Activated naive CD4-positive, alpha-beta T cell treated with anti-CD3 and anti-CD28 coated beads for 36 hours (primary cell): ENCODE measurements at regions not wholly inside any gene's neighbourhood (a gene's known extent, or its start where the extent isn't known, plus 50 kb on each side); places are given as distances from the start of the nearest gene placed in this dataset.
"Not testable (repeated sequence)": the region's sequence is repeated elsewhere in the genome, so short reads cannot be mapped to it uniquely, and the experiment has no call there.

Experiments
- CTCF ChIA-PET: fragments of 350-600 bp; sonication (Branson Sonifier 250); formaldehyde crosslinking; loops from one replicate; lab custom pipeline; 2021; ENCODE audit warnings: antibody characterized with exemption; lab: Charles Lee
- DNase-seq: peaks from one replicate; pipeline ENCODE4 v3.0.0-alpha.2; 2020
- H3K27ac Mint-ChIP-seq: one replicate; pipeline ENCODE4 v1.8.0; 2021; ENCODE audit warnings: mild to moderate bottlenecking, mixed read lengths
- H3K27me3 Mint-ChIP-seq: one replicate; pipeline ENCODE4 v1.8.0; 2021; ENCODE audit warnings: low read depth, mixed read lengths
- H3K36me3 Mint-ChIP-seq: one replicate; pipeline ENCODE4 v1.8.0; 2021; ENCODE audit warnings: low read depth, mixed read lengths
- H3K4me1 Mint-ChIP-seq: one replicate; pipeline ENCODE4 v1.8.0; 2021; ENCODE audit warnings: low read depth, mixed read lengths
- H3K4me3 Mint-ChIP-seq: one replicate; pipeline ENCODE4 v1.8.0; 2021; ENCODE audit warnings: mild to moderate bottlenecking, moderate library complexity, mixed read lengths
- H3K9me3 Mint-ChIP-seq: one replicate; pipeline ENCODE4 v1.8.0; 2021; ENCODE audit warnings: mixed read lengths
- intact Hi-C: fragments of 100-400 bp; cut with micrococcal nuclease; formaldehyde crosslinking; loops from one replicate; pipeline ENCODE4 v1.15.1; 2023

- CTCF ChIA-PET: no interaction called here
- intact Hi-C loops: no loop called here
Measured at GRCh38 chr7:113291058-113291457, 172.7 kb upstream of the SMIM30 start.

GRCh38 chr7:113289140-113289740 is 170.9 kb upstream of the SMIM30 start:
- peak; percentile 13 for DNase-seq
- intact Hi-C loops: loop anchor here (2.0 to 10.0 kb wide), 3 partner anchors 134 to 738 kb away; no protein-coding TSS in a partner anchor
- H3K27ac Mint-ChIP-seq: no peak overlapping the region

More at GRCh38 chr7:113291058-113291457, 172.7 kb upstream of the SMIM30 start:
- no peaks in the 10 kb centered on the region for H3K36me3 Mint-ChIP-seq
- H3K27ac Mint-ChIP-seq: no peak overlapping the region
- no peaks in the 10 kb centered on the region for H3K9me3 Mint-ChIP-seq
- no peaks in the 10 kb centered on the region for H3K27me3 Mint-ChIP-seq
- H3K4me1 Mint-ChIP-seq: no peaks in the 10 kb centered on the region
- H3K4me3 Mint-ChIP-seq: no peak overlapping the region
- DNase-seq: no peak

GRCh38 chr7:113285411-113285810 is 167.1 kb upstream of the SMIM30 start:
- H3K4me1 Mint-ChIP-seq: no peaks in the 10 kb centered on the region
- H3K36me3 Mint-ChIP-seq: no peaks in the 10 kb centered on the region
- no peak for DNase-seq
- H3K4me3 Mint-ChIP-seq: no peak overlapping the region
- peaks cover 9% of the 10 kb centered on the region for H3K27me3 Mint-ChIP-seq
- H3K9me3 Mint-ChIP-seq: no peaks in the 10 kb centered on the region
- CTCF ChIA-PET: no interaction called here
- no peak overlapping the region for H3K27ac Mint-ChIP-seq
- intact Hi-C loops: loop anchor here (10.0 kb wide), 1 partner anchor 131 kb away; no protein-coding TSS in a partner anchor

More at GRCh38 chr7:113289140-113289740, 170.9 kb upstream of the SMIM30 start:
- CTCF ChIA-PET: interaction anchor here (0.6 to 0.8 kb wide), 2 partner anchors 10 to 582 kb away, joined by 3 read pairs; no protein-coding TSS in a partner anchor
- Mint-ChIP-seq H3K27me3 (peaks cover 3% of the 10 kb centered on the region), H3K9me3 (no peaks in the 10 kb centered on the region), H3K4me3 (no peak overlapping the region), H3K4me1 (no peaks in the 10 kb centered on the region), H3K36me3 (no peaks in the 10 kb centered on the region)

- no peak for DNase-seq
- no peak overlapping the region for H3K4me3 Mint-ChIP-seq
- no peaks in the 10 kb centered on the region for H3K4me1 Mint-ChIP-seq
- no peaks in the 10 kb centered on the region for H3K36me3 Mint-ChIP-seq
- no peaks in the 10 kb centered on the region for H3K9me3 Mint-ChIP-seq
- CTCF ChIA-PET: no interaction called here
- H3K27me3 Mint-ChIP-seq: peaks cover 11% of the 10 kb centered on the region
- intact Hi-C loops: loop anchor here (10.0 kb wide), 1 partner anchor 129 kb away; no protein-coding TSS in a partner anchor
- H3K27ac Mint-ChIP-seq: no peak overlapping the region
Measured at GRCh38 chr7:113283861-113284260, 165.5 kb upstream of the SMIM30 start.

GRCh38 chr7:113282875-113283274 is 164.5 kb upstream of the SMIM30 start:
- CTCF ChIA-PET: no interaction called here
- no peak overlapping the region for H3K4me3 Mint-ChIP-seq
- DNase-seq: no peak
- H3K27ac Mint-ChIP-seq: no peak overlapping the region
- peaks cover 11% of the 10 kb centered on the region for H3K27me3 Mint-ChIP-seq
- no peaks in the 10 kb centered on the region for H3K4me1 Mint-ChIP-seq
- intact Hi-C loops: loop anchor here (10.0 kb wide), 1 partner anchor 128 kb away; no protein-coding TSS in a partner anchor
- H3K9me3 Mint-ChIP-seq: no peaks in the 10 kb centered on the region
- H3K36me3 Mint-ChIP-seq: no peaks in the 10 kb centered on the region

GRCh38 chr7:113281223-113281622 is 162.9 kb upstream of the SMIM30 start:
- H3K4me3 Mint-ChIP-seq: no peak overlapping the region
- no peaks in the 10 kb centered on the region for H3K4me1 Mint-ChIP-seq
- no peaks in the 10 kb centered on the region for H3K36me3 Mint-ChIP-seq
- CTCF ChIA-PET: no interaction called here
- intact Hi-C loops: loop anchor here (10.0 kb wide), 1 partner anchor 126 kb away; no protein-coding TSS in a partner anchor
- H3K27me3 Mint-ChIP-seq: peaks cover 11% of the 10 kb centered on the region
- no peak for DNase-seq
- H3K9me3 Mint-ChIP-seq: no peaks in the 10 kb centered on the region
- H3K27ac Mint-ChIP-seq: no peak overlapping the region

GRCh38 chr7:113279256-113279655 is 160.9 kb upstream of the SMIM30 start:
- peaks cover 9% of the 10 kb centered on the region for H3K27me3 Mint-ChIP-seq
- no peak for DNase-seq
- H3K36me3 Mint-ChIP-seq: no peaks in the 10 kb centered on the region
- H3K4me1 Mint-ChIP-seq: no peaks in the 10 kb centered on the region
- CTCF ChIA-PET: no interaction called here
- no peak overlapping the region for H3K27ac Mint-ChIP-seq
- intact Hi-C loops: no loop called here
- H3K9me3 Mint-ChIP-seq: peaks cover 3% of the 10 kb centered on the region
- no peak overlapping the region for H3K4me3 Mint-ChIP-seq

DNA sequence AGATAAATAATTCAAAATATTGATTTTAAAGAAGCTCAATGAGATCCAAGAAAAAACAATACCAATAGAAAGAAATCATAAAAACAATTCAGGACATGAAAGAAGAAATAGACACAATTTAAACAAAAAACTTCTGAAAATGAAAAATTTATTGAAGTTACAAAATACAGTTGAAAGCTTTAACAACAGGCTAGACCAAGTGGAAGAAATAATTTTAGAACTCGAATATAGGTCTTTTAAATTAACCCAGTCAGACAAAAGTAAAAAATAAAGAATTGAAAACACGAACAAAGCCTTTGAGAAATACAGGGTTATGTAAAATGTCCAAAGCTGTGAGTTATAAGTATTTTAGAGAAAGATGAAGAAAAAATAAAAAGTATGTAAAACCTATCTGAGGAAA is 152.4 kb upstream of the SMIM30 start:
- intact Hi-C loops: no loop called here
- peaks cover 31% of the 10 kb centered on the region for H3K9me3 Mint-ChIP-seq
- no peak for DNase-seq
- no peaks in the 10 kb centered on the region for H3K4me1 Mint-ChIP-seq
- no peaks in the 10 kb centered on the region for H3K36me3 Mint-ChIP-seq
- no peak overlapping the region for H3K27ac Mint-ChIP-seq
- no peaks in the 10 kb centered on the region for H3K27me3 Mint-ChIP-seq
- CTCF ChIA-PET: no interaction called here
- no peak overlapping the region for H3K4me3 Mint-ChIP-seq

DNA sequence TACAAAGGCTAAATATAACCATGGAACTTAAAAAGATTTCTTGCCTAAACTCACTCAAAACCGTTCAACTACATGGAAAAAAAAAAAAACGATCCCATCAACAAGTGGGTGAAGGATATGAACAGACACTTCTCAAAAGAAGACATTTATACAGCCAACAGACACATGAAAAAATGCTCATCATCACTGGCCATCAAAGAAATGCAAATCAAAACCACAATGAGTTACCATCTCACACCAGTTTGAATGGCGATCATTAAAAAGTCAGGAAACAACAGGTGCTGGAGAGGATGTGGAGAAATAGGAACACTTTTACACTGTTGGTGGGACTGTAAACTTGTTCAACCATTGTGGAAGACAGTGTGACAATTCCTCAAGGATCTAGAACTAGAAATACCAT is 151.2 kb upstream of the SMIM30 start:
- DNase-seq, intact Hi-C loops, H3K4me1 Mint-ChIP-seq, H3K36me3 Mint-ChIP-seq, CTCF ChIA-PET, H3K4me3 Mint-ChIP-seq, H3K27ac Mint-ChIP-seq, H3K27me3 Mint-ChIP-seq: not testable (repeated sequence)
- H3K9me3 Mint-ChIP-seq: peaks cover 29% of the 10 kb centered on the region

- Mint-ChIP-seq H3K27ac (no peak overlapping the region), H3K9me3 (peaks cover 28% of the 10 kb centered on the region), H3K27me3 (no peaks in the 10 kb centered on the region), H3K4me1 (no peaks in the 10 kb centered on the region), H3K4me3 (no peak overlapping the region), H3K36me3 (no peaks in the 10 kb centered on the region)
- intact Hi-C loops: no loop called here
- CTCF ChIA-PET: no interaction called here
- DNase-seq: no peak
Measured at GRCh38 chr7:113268757-113269156, 150.4 kb upstream of the SMIM30 start.

GRCh38 chr7:113267885-113268284 is 149.5 kb upstream of the SMIM30 start:
- no peaks in the 10 kb centered on the region for H3K36me3 Mint-ChIP-seq
- H3K27ac Mint-ChIP-seq: no peak overlapping the region
- DNase-seq: no peak
- no peaks in the 10 kb centered on the region for H3K27me3 Mint-ChIP-seq
- no peaks in the 10 kb centered on the region for H3K4me1 Mint-ChIP-seq
- intact Hi-C loops: no loop called here
- CTCF ChIA-PET: no interaction called here
- no peak overlapping the region for H3K4me3 Mint-ChIP-seq
- H3K9me3 Mint-ChIP-seq: peaks cover 23% of the 10 kb centered on the region

DNA sequence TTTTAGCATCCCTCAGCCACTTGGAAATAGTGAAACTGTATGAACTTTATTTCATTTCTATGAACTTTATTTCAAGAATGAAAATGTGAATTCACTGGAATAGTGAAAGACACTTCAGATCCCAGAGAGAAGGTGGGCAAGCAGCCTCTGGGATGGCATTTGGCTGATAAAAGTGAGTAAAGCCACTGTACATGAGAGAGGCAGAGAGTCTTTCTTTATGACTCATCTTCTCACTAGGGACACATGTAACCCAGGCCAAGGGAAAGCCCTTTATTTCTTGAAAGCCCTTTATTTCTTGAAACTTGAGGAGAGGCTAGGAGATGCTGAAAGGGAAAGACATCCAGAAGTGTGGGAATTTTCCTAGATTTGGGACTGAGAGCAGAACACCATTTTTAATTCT is 148.9 kb upstream of the SMIM30 start:
- CTCF ChIA-PET: no interaction called here
- no peak for DNase-seq
- intact Hi-C loops: no loop called here
- no peak overlapping the region for H3K27ac Mint-ChIP-seq
- peaks cover 21% of the 10 kb centered on the region for H3K9me3 Mint-ChIP-seq
- H3K27me3 Mint-ChIP-seq: no peaks in the 10 kb centered on the region
- H3K36me3 Mint-ChIP-seq: no peaks in the 10 kb centered on the region
- no peaks in the 10 kb centered on the region for H3K4me1 Mint-ChIP-seq
- H3K4me3 Mint-ChIP-seq: no peak overlapping the region

- Mint-ChIP-seq H3K9me3 (peaks cover 2% of the 10 kb centered on the region), H3K4me3 (no peak overlapping the region), H3K36me3 (no peaks in the 10 kb centered on the region), H3K27me3 (no peaks in the 10 kb centered on the region), H3K27ac (no peak overlapping the region), H3K4me1 (no peaks in the 10 kb centered on the region)
- CTCF ChIA-PET: no interaction called here
- intact Hi-C loops: no loop called here
- DNase-seq: no peak
Measured at GRCh38 chr7:113263749-113264148, 145.4 kb upstream of the SMIM30 start.
